ENCODE measurements at regions not wholly inside any gene's neighbourhood (a gene's known extent, or its start where the extent isn't known, plus 50 kb on each side); places are given as distances from the start of the nearest gene placed in this dataset.

GRCh38 chr9:107630156-107630555 lies 140.6 kb upstream of the KLF4 start:
- H4K20me1 ChIP-seq (ENCODE audit: insufficient read depth), result no peaks in the 10 kb centered on the region
- TF ChIP-seq YY1 (IDR thresholded peaks at IDR 0.05; ENCODE audit: extremely low read depth, insufficient replicate concordance, low read depth, low read length), result no peak
- no peak for TF ChIP-seq MAX (IDR thresholded peaks at IDR 0.05)
- no peak for TF ChIP-seq TCF7L2 (IDR thresholded peaks at IDR 0.05; ENCODE audit: borderline replicate concordance, extremely low read depth, insufficient read depth, insufficient read length)
- no peak for TF ChIP-seq POLR2A (IDR thresholded peaks at IDR 0.05; ENCODE audit: borderline replicate concordance, extremely low read depth, insufficient read depth, insufficient read length)
- no peak for TF ChIP-seq CEBPB (IDR thresholded peaks at IDR 0.05; ENCODE audit: low read depth)
- no peak for TF ChIP-seq JUND (IDR thresholded peaks at IDR 0.05)
- H3K79me2 ChIP-seq (ENCODE audit: insufficient read depth, low read length), result no peaks in the 10 kb centered on the region
- no peak overlapping the region for H3K4me2 ChIP-seq (ENCODE audit: low read length)
- ChIA-PET CTCF (no interaction called here), RAD21 (ENCODE audit: low non-redundant PET in 1 of 2, low total read pairs in 2 of 2, uncharacterized antibody in 2 of 2, unreplicated experiment in 2 of 2) (no interaction called here), POLR2A (no interaction called here)
- H3K36me3 ChIP-seq (ENCODE audit: control insufficient read depth in 1 of 2, insufficient read depth in 2 of 2, low read length in 2 of 2), result no peaks in the 10 kb centered on the region
- H2AFZ ChIP-seq (ENCODE audit: low read depth, low read length, poor library complexity, severe bottlenecking), result no peak overlapping the region
- H3K27ac ChIP-seq (ENCODE audit: low read depth, low read length), result no peak overlapping the region
- H3K9ac ChIP-seq (ENCODE audit: low read length), result no peak overlapping the region
- DNase-seq (ENCODE audit: low read depth, low spot score) (no peak), ATAC-seq (no peak)
- intact Hi-C loops (cut with micrococcal nuclease), result no loop called here
- no peak overlapping the region for H3K4me3 ChIP-seq (replicated peaks in 1 of 2; ENCODE audit: low read depth in 1 of 2, low read length in 2 of 2)
- no peaks in the 10 kb centered on the region; a peak in 1 of 4 replicates for H3K4me1 ChIP-seq (ENCODE audit: control insufficient read depth in 1 of 2, insufficient read depth in 2 of 2, low read length in 2 of 2)
- no peaks in the 10 kb centered on the region for H3K27me3 ChIP-seq (ENCODE audit: insufficient read depth, low read length)
- H3K9me2 ChIP-seq (ENCODE audit: insufficient read depth), result no peaks in the 10 kb centered on the region
- no peaks in the 10 kb centered on the region for H3K9me3 ChIP-seq (ENCODE audit: control insufficient read depth in 1 of 2, insufficient read depth in 1 of 2, low read depth in 1 of 2, low read length in 2 of 2)
- BruUV-seq (replicated peaks), result no TSS peak

- no peaks in the 10 kb centered on the region for H4K20me1 ChIP-seq (ENCODE audit: insufficient read depth)
- H3K4me1 ChIP-seq (ENCODE audit: control insufficient read depth in 1 of 2, insufficient read depth in 2 of 2, low read length in 2 of 2), result peaks cover 0 to 9% of the 10 kb centered on the region in 2 experiments; a peak in 2 of 4 replicates
- no peak for ATAC-seq
- no peak overlapping the region for H3K9ac ChIP-seq (ENCODE audit: low read length)
- H3K9me3 ChIP-seq (ENCODE audit: control insufficient read depth in 1 of 2, insufficient read depth in 1 of 2, low read depth in 1 of 2, low read length in 2 of 2), result no peaks in the 10 kb centered on the region
- no TSS peak for BruUV-seq (replicated peaks)
- intact Hi-C loops (cut with micrococcal nuclease), result no loop called here
- H3K27me3 ChIP-seq (ENCODE audit: insufficient read depth, low read length), result no peaks in the 10 kb centered on the region
- no peaks in the 10 kb centered on the region for H3K79me2 ChIP-seq (ENCODE audit: insufficient read depth, low read length)
- ChIA-PET RAD21 (ENCODE audit: low non-redundant PET in 1 of 2, low total read pairs in 2 of 2, uncharacterized antibody in 2 of 2, unreplicated experiment in 2 of 2) (no interaction called here), CTCF (no interaction called here), POLR2A (no interaction called here)
- no peak overlapping the region for H3K4me2 ChIP-seq (ENCODE audit: low read length)
- no peak for DNase-seq (ENCODE audit: low read depth, low spot score)
- H3K36me3 ChIP-seq (ENCODE audit: control insufficient read depth in 1 of 2, insufficient read depth in 2 of 2, low read length in 2 of 2), result no peaks in the 10 kb centered on the region
- no peak overlapping the region for H3K27ac ChIP-seq (ENCODE audit: low read depth, low read length)
- H2AFZ ChIP-seq (ENCODE audit: low read depth, low read length, poor library complexity, severe bottlenecking), result no peak overlapping the region
- H3K4me3 ChIP-seq (replicated peaks in 1 of 2; ENCODE audit: low read depth in 1 of 2, low read length in 2 of 2), result no peak overlapping the region
- TF ChIP-seq POLR2A (IDR thresholded peaks at IDR 0.05; ENCODE audit: borderline replicate concordance, extremely low read depth, insufficient read depth, insufficient read length), result no peak
- no peak for TF ChIP-seq EZH2 (IDR thresholded peaks at IDR 0.05)
- no peak for TF ChIP-seq EZH2phosphoT487 (IDR thresholded peaks at IDR 0.05; ENCODE audit: borderline replicate concordance)
- TF ChIP-seq TCF7L2 (IDR thresholded peaks at IDR 0.05; ENCODE audit: borderline replicate concordance, extremely low read depth, insufficient read depth, insufficient read length), result no peak
- no peak for TF ChIP-seq ZBTB33 (IDR thresholded peaks at IDR 0.05; ENCODE audit: extremely low read depth, insufficient replicate concordance, low read length)
- TF ChIP-seq JUND (IDR thresholded peaks at IDR 0.05), result no peak
- no peak for TF ChIP-seq ELF1 (IDR thresholded peaks at IDR 0.05; ENCODE audit: borderline replicate concordance, low read depth)
- no peak for TF ChIP-seq ZFX (IDR thresholded peaks at IDR 0.05)
- TF ChIP-seq YY1 (IDR thresholded peaks at IDR 0.05; ENCODE audit: extremely low read depth, insufficient replicate concordance, low read depth, low read length), result no peak
- no peak for TF ChIP-seq ZNF274 (IDR thresholded peaks at IDR 0.05; ENCODE audit: low read depth, low read length)
- TF ChIP-seq MAX (IDR thresholded peaks at IDR 0.05), result no peak
- no peak for TF ChIP-seq ATF3 (IDR thresholded peaks at IDR 0.05)
- TF ChIP-seq RAD21 (IDR thresholded peaks at IDR 0.05; ENCODE audit: low read depth), result no peak
- no peak for TF ChIP-seq SP1 (IDR thresholded peaks at IDR 0.05; ENCODE audit: low read depth)
- no peak for TF ChIP-seq SRF (IDR thresholded peaks at IDR 0.05; ENCODE audit: low read depth)
- no peak for TF ChIP-seq SIN3A (IDR thresholded peaks at IDR 0.05; ENCODE audit: low read depth)
- no peak for TF ChIP-seq POLR2AphosphoS5 (IDR thresholded peaks at IDR 0.05; ENCODE audit: low read depth, low read length)
- no peaks in the 10 kb centered on the region for H3K9me2 ChIP-seq (ENCODE audit: insufficient read depth)
These were observed 138.9 kb upstream of the KLF4 start for GRCh38 chr9:107628444-107628843.

Data from HCT116 (cell line).